ENCODE measurements at regions not wholly inside any gene's neighbourhood (a gene's known extent, or its start where the extent isn't known, plus 50 kb on each side); places are given as distances from the start of the nearest gene placed in this dataset.

DNA sequence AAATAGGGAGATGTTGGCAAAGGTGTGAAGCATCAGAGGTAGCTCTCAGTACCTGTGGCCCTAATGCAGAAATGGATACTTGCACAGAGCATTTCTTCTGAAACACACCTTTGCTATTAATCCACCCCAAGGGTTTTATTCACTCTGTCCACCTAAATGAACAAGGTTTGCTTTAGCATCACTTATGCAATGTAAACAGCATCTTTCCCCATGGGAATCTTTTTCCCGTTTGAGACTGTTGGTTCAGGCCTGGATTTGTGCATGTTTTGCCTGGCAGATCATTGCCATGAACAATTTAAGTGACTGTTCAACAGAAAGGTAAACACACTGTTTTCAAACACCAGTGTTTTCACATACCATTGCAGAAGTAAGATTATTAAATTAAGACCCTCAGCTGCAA lies 508.3 kb downstream of the SOX2 start:
- no peaks in the 10 kb centered on the region for H3K27me3 ChIP-seq (ENCODE audit: control insufficient read depth, insufficient read depth, low read length)
- no TSS peak for BruUV-seq (replicated peaks)

More for the DNA sequence above, 508.3 kb downstream of the SOX2 start:
- H3K14ac ChIP-seq (replicated peaks; ENCODE audit: low read depth, low read length), result no peak overlapping the region
- no peak overlapping the region for H3K9ac ChIP-seq (ENCODE audit: low read depth, low read length)
- no peak for ATAC-seq (ENCODE audit: low read depth)
- no peak overlapping the region for H4K5ac ChIP-seq (ENCODE audit: low read depth, low read length)
- ChIA-PET POLR2A (ENCODE audit: unreplicated experiment) (no interaction called here), CTCF (no interaction called here)
- no peak for DNase-seq
- no peak overlapping the region for H2AK9ac ChIP-seq (replicated peaks; ENCODE audit: low read depth, low read length, poor library complexity)
- H3K56ac ChIP-seq (ENCODE audit: extremely low read depth, insufficient read depth, low read length), result no peak overlapping the region
- TF ChIP-seq MXI1 (IDR thresholded peaks at IDR 0.05; ENCODE audit: borderline replicate concordance, low read depth, low read length), result no peak
- no peak for TF ChIP-seq CEBPB (IDR thresholded peaks at IDR 0.05; ENCODE audit: low read depth, low read length)
- TF ChIP-seq MAZ (IDR thresholded peaks at IDR 0.05; ENCODE audit: borderline replicate concordance, low read depth, low read length), result no peak
- TF ChIP-seq, protein P1, sequence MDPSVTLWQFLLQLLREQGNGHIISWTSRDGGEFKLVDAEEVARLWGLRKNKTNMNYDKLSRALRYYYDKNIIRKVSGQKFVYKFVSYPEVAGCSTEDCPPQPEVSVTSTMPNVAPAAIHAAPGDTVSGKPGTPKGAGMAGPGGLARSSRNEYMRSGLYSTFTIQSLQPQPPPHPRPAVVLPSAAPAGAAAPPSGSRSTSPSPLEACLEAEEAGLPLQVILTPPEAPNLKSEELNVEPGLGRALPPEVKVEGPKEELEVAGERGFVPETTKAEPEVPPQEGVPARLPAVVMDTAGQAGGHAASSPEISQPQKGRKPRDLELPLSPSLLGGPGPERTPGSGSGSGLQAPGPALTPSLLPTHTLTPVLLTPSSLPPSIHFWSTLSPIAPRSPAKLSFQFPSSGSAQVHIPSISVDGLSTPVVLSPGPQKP (IDR thresholded peaks at IDR 0.05; ENCODE audit: borderline replicate concordance, low read depth, low read length), result no peak
- TF ChIP-seq CHD1 (IDR thresholded peaks at IDR 0.05; ENCODE audit: low read depth, low read length), result no peak
- TF ChIP-seq RFX5 (IDR thresholded peaks at IDR 0.05; ENCODE audit: low read depth, low read length), result no peak
- TF ChIP-seq RAD21 (IDR thresholded peaks at IDR 0.05; ENCODE audit: low read length), result no peak
- TF ChIP-seq SMC3 (IDR thresholded peaks at IDR 0.05; ENCODE audit: low read depth, low read length), result no peak
- TF ChIP-seq MAFK (IDR thresholded peaks at IDR 0.05; ENCODE audit: low read depth, low read length), result no peak
- no peak for TF ChIP-seq POLR2A (IDR thresholded peaks at IDR 0.05; ENCODE audit: low read depth, low read length)
- TF ChIP-seq BHLHE40 (IDR thresholded peaks at IDR 0.05; ENCODE audit: low read depth, low read length), result no peak
- TF ChIP-seq, protein P2, sequence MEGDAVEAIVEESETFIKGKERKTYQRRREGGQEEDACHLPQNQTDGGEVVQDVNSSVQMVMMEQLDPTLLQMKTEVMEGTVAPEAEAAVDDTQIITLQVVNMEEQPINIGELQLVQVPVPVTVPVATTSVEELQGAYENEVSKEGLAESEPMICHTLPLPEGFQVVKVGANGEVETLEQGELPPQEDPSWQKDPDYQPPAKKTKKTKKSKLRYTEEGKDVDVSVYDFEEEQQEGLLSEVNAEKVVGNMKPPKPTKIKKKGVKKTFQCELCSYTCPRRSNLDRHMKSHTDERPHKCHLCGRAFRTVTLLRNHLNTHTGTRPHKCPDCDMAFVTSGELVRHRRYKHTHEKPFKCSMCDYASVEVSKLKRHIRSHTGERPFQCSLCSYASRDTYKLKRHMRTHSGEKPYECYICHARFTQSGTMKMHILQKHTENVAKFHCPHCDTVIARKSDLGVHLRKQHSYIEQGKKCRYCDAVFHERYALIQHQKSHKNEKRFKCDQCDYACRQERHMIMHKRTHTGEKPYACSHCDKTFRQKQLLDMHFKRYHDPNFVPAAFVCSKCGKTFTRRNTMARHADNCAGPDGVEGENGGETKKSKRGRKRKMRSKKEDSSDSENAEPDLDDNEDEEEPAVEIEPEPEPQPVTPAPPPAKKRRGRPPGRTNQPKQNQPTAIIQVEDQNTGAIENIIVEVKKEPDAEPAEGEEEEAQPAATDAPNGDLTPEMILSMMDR (conservative IDR thresholded peaks at IDR 0.05; ENCODE audit: low read depth, low read length), result no peak
- no peak overlapping the region for H3K4me3 ChIP-seq (ENCODE audit: insufficient read depth, low read depth, low read length)
- intact Hi-C loops (cut with micrococcal nuclease), result no loop called here
- no peaks in the 10 kb centered on the region for H3K4me1 ChIP-seq (ENCODE audit: control insufficient read depth, insufficient read depth, low read length)
- H3K18ac ChIP-seq (ENCODE audit: low read depth, low read length), result no peak overlapping the region
- no peaks in the 10 kb centered on the region for H4K20me1 ChIP-seq (ENCODE audit: insufficient read depth, low read length)
- dilution Hi-C loops (cut with HindIII; ENCODE audit: low sequenced_read_pairs, unreplicated experiment), result no loop called here
- peaks cover 9% of the 10 kb centered on the region for H3K9me3 ChIP-seq (ENCODE audit: control insufficient read depth, insufficient read depth, low read length)
- H2BK20ac ChIP-seq (ENCODE audit: low read depth, low read length), result no peak overlapping the region
- 20% methylated on average over 1 of the region's 1 CpG; no CpG with 5 or more reads in 1 of the 2 experiments for WGBS, 2 experiments (ENCODE audit: extremely low coverage in 2 of 2, insufficient read length in 1 of 2)
- H3K79me1 ChIP-seq (ENCODE audit: low read depth in 1 of 2, low read length in 2 of 2), result no peaks in the 10 kb centered on the region
- H2AK5ac ChIP-seq (ENCODE audit: low read depth, low read length), result no peak overlapping the region
- no peaks in the 10 kb centered on the region for H3K9me1 ChIP-seq (ENCODE audit: insufficient read depth, low read length)
- H4K91ac ChIP-seq (ENCODE audit: insufficient read depth, low read depth, low read length), result no peak overlapping the region
- no peak overlapping the region for H3K23ac ChIP-seq (ENCODE audit: low read depth, low read length)
- no peak overlapping the region for H3K4me2 ChIP-seq (ENCODE audit: low read depth, low read length)
- H2BK5ac ChIP-seq (ENCODE audit: low read depth, low read length, poor library complexity, severe bottlenecking), result no peak overlapping the region
- H2BK120ac ChIP-seq (ENCODE audit: low read depth, low read length), result no peak overlapping the region
- no peak overlapping the region for H2BK15ac ChIP-seq (ENCODE audit: low read depth, low read length)
- H3K27ac ChIP-seq (ENCODE audit: insufficient read depth, low read length), result no peak overlapping the region
- H3K4ac ChIP-seq (ENCODE audit: low read depth, low read length), result no peak overlapping the region
- H4K8ac ChIP-seq (ENCODE audit: low read depth in 2 of 2, low read length in 2 of 2), result no peak overlapping the region
- no peaks in the 10 kb centered on the region for H3K36me3 ChIP-seq (ENCODE audit: control insufficient read depth, insufficient read depth, low read length)
- in situ Hi-C loops (cut with MboI; ENCODE audit: low sequenced_read_pairs), result no loop called here
- no peak overlapping the region for H2AFZ ChIP-seq (replicated peaks; ENCODE audit: low read length, poor library complexity)
